22Rv1 (cell line): ENCODE measurements at regions not wholly inside any gene's neighbourhood (a gene's known extent, or its start where the extent isn't known, plus 50 kb on each side); places are given as distances from the start of the nearest gene placed in this dataset.

Source experiments
- H3K27ac ChIP-seq: fragments of 450-650 bp; 2 replicates; pipeline ENCODE4 v1.5.1; 2017
- ZFX ChIP-seq: fragments of 450-650 bp; IDR thresholded peaks from 2 replicates; pipeline ENCODE4 v1.6.1; 2017; ENCODE audit warnings: antibody characterized with exemption, borderline replicate concordance
- TF ChIP-seq, protein P1 (sequence below): fragments of 450-650 bp; IDR thresholded peaks from 2 replicates; pipeline ENCODE4 v1.5.1; 2017; ENCODE audit warnings: mild to moderate bottlenecking

GRCh38 chr2:163255086-163255485 lies 416.5 kb upstream of the KCNH7 start:
- TF ChIP-seq, protein P1, sequence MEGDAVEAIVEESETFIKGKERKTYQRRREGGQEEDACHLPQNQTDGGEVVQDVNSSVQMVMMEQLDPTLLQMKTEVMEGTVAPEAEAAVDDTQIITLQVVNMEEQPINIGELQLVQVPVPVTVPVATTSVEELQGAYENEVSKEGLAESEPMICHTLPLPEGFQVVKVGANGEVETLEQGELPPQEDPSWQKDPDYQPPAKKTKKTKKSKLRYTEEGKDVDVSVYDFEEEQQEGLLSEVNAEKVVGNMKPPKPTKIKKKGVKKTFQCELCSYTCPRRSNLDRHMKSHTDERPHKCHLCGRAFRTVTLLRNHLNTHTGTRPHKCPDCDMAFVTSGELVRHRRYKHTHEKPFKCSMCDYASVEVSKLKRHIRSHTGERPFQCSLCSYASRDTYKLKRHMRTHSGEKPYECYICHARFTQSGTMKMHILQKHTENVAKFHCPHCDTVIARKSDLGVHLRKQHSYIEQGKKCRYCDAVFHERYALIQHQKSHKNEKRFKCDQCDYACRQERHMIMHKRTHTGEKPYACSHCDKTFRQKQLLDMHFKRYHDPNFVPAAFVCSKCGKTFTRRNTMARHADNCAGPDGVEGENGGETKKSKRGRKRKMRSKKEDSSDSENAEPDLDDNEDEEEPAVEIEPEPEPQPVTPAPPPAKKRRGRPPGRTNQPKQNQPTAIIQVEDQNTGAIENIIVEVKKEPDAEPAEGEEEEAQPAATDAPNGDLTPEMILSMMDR = no peak
- no peak for TF ChIP-seq ZFX
- H3K27ac ChIP-seq = no peak overlapping the region

DNA sequence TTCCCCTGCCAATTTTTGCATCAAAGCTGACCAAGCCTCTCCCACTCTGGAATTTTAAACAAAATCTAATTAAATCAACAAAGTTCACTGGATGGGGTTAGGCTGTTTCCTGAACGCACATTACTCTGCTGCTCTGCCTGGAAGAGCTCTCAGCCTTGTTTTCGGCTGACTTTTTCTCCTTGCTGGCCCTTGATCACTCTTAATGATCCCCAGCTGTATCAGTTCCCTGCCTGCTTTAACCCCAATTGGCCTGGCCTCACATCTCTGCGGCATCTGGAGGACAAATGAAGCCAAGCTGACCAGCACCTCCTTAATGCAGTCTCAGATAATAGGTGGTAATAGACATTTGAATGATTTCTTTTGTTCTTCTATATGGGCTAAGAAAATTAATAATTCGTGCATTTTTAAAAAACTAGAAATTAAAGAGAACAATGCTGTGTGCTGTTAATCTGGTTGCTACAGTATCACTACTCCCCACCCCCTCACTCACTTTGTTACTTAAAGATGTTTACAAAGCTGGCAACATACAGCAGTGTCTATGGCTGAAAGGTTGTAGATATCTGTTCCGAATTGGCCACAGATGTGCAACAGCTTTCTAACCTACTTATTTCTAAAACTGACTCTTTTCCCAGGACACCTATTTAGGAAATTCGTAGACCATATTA lies 415.2 kb upstream of the KCNH7 start:
- no peak overlapping the region for H3K27ac ChIP-seq
- TF ChIP-seq, protein P1 = no peak
- TF ChIP-seq ZFX = no peak

DNA sequence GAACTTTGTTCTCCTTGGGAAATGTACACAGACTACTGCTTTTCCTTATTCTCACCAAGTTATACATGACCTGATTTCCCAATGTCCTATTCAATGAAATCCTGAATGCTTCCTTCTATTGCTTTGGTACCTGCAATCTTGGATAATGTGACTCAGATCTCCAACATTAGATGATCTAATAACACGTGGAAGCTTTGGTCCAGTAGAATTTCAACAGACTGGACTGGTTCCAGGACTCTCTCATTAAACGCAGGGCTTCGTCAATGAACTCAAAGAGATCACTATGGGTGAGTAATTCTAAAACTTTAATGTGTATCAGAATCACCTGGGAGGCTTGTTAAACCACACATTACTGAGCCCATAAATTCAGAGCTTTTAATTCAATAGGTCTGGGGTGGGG lies 413.6 kb upstream of the KCNH7 start:
- no peak for TF ChIP-seq ZFX
- TF ChIP-seq, protein P1 = no peak
- no peak overlapping the region for H3K27ac ChIP-seq

DNA sequence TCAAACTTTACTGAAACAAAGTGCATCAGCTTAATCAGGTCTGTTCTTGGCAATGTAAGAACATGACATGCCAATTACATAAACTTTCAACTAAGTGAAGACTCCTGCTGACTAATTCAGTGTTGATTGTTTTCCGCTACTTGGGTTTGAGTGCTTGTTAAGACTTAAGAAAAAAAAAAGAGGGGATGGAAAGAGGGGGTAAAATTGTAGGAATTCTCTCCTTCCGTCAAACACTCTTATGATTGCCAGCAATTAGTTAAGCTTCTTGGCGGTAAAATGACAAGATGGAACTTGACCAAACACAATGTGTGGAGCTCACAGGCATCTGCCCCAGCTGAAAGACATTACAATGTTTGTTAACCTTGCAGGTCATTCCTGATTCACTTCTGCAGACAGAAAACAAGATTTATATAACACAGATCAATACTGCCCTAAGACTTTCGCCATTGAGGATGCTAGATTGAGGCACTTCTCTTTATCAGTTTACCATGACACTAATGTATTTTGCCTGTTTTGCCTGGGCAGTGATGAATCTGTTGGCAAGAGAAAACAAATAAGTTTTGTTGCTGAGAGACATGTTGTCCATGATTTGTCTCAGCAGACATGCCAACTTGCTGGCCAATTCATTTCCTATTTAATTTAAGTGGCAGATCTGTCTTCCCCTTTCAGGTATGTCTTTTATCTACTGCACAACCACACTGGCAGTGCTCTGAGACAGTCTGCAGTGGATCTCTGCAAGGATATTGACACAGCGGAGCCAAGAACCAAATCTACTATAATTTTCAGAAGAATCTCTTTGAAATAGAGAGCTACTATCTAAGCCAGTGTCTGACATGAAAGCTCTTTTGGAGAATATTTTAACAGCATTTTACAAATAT lies 410.0 kb upstream of the KCNH7 start:
- TF ChIP-seq ZFX = no peak
- TF ChIP-seq, protein P1 = no peak
- H3K27ac ChIP-seq = no peak overlapping the region

GRCh38 chr2:163247847-163248220 lies 409.3 kb upstream of the KCNH7 start:
- TF ChIP-seq ZFX = no peak
- H3K27ac ChIP-seq = no peak overlapping the region

- no peak overlapping the region for H3K27ac ChIP-seq
- TF ChIP-seq, protein P1 = no peak
- no peak for TF ChIP-seq ZFX
These were observed 408.7 kb upstream of the KCNH7 start for GRCh38 chr2:163247156-163247846.

- no peak for TF ChIP-seq ZFX
- TF ChIP-seq, protein P1 = no peak
- no peak overlapping the region for H3K27ac ChIP-seq
These were observed 407.6 kb upstream of the KCNH7 start for GRCh38 chr2:163246135-163246534.
